SK-N-SH treated with all-trans-retinoic acid at 6 μM for 48 hours (cell line): ENCODE measurements at regions not wholly inside any gene's neighbourhood (a gene's known extent, or its start where the extent isn't known, plus 50 kb on each side); places are given as distances from the start of the nearest gene placed in this dataset.

ENCODE experiments used
- ATAC-seq: fragments of 200-7000 bp; cut with Tn5 transposase; 3 replicates; pipeline ENCODE4 v1.9.1; 2020; ENCODE audit warnings: mild to moderate bottlenecking, moderate library complexity
- ARNTL ChIP-seq: fragments of 450-650 bp; formaldehyde crosslinking; IDR thresholded peaks from 2 replicates; pipeline ENCODE4 v1.5.0; 2020; ENCODE audit warnings: low read depth, mild to moderate bottlenecking, moderate library complexity, borderline replicate concordance
- BACH2 ChIP-seq: fragments of 250-450 bp; sonication (Bioruptor Pico); IDR thresholded peaks from 2 replicates; pipeline ENCODE4 v1.9.0; 2021; ENCODE audit warnings: mild to moderate bottlenecking, borderline replicate concordance
- CREB5 ChIP-seq: fragments of 250-450 bp; sonication (Bioruptor Pico); IDR thresholded peaks from 2 replicates; pipeline ENCODE4 v1.5.1; 2020; ENCODE audit warnings: low read depth, mild to moderate bottlenecking, moderate library complexity
- CSDC2 ChIP-seq: fragments of 250-450 bp; sonication (Bioruptor Pico); IDR thresholded peaks from 2 replicates; pipeline ENCODE4 v1.5.0; 2020; ENCODE audit warnings: mild to moderate bottlenecking, moderate library complexity
- CSRNP3 ChIP-seq: fragments of 250-450 bp; sonication (Bioruptor Pico); IDR thresholded peaks from 2 replicates; pipeline ENCODE4 v1.5.1; 2021; ENCODE audit warnings: mild to moderate bottlenecking, moderate library complexity
- ESRRG ChIP-seq: fragments of 250-450 bp; sonication (Bioruptor Pico); IDR thresholded peaks from 2 replicates; pipeline ENCODE4 v1.6.1; 2021; ENCODE audit warnings: mild to moderate bottlenecking
- GLIS3 ChIP-seq: fragments of 250-450 bp; sonication (Bioruptor Pico); IDR thresholded peaks from 2 replicates; pipeline ENCODE4 v1.5.0; 2020; ENCODE audit warnings: mild to moderate bottlenecking, moderate library complexity
- ISL1 ChIP-seq: fragments of 250-450 bp; sonication (Bioruptor Pico); IDR thresholded peaks from 2 replicates; pipeline ENCODE4 v2.1.2; 2022; ENCODE audit warnings: mild to moderate bottlenecking, moderate library complexity
- OSR1 ChIP-seq: fragments of 250-450 bp; sonication (Bioruptor Pico); IDR thresholded peaks from 2 replicates; pipeline ENCODE4 v1.8.0; 2022; ENCODE audit warnings: moderate library complexity, mild to moderate bottlenecking, inconsistent platforms
- PPARA ChIP-seq: fragments of 250-450 bp; sonication (Bioruptor Pico); IDR thresholded peaks from 2 replicates; pipeline ENCODE4 v1.5.0; 2020; ENCODE audit warnings: mild to moderate bottlenecking, borderline replicate concordance
- RARB ChIP-seq: fragments of 250-450 bp; sonication (Bioruptor Pico); IDR thresholded peaks from 2 replicates; pipeline ENCODE4 v1.8.0; 2021; ENCODE audit warnings: mild to moderate bottlenecking, moderate library complexity
- SNAI2 ChIP-seq: fragments of 250-450 bp; sonication (Bioruptor Pico); IDR thresholded peaks from 2 replicates; pipeline ENCODE4 v1.5.0; 2020; ENCODE audit warnings: mild to moderate bottlenecking, moderate library complexity
- TCF4 ChIP-seq: fragments of 250-450 bp; sonication (Bioruptor Pico); IDR thresholded peaks from 2 replicates; pipeline ENCODE4 v1.8.0; 2021; ENCODE audit warnings: mild to moderate bottlenecking, moderate library complexity, borderline replicate concordance
- TOX ChIP-seq: fragments of 250-450 bp; sonication (Bioruptor Pico); IDR thresholded peaks from 2 replicates; pipeline ENCODE4 v1.8.0; 2021; ENCODE audit warnings: mild to moderate bottlenecking, moderate library complexity, borderline replicate concordance
- ZFP3 ChIP-seq: fragments of 250-450 bp; sonication (Bioruptor Pico); IDR thresholded peaks from 2 replicates; pipeline ENCODE4 v1.5.0; 2020; ENCODE audit warnings: mild to moderate bottlenecking, moderate library complexity
- ZFP30 ChIP-seq: fragments of 450-650 bp; formaldehyde crosslinking; IDR thresholded peaks from 2 replicates; pipeline ENCODE4 v1.5.0; 2022; ENCODE audit warnings: mild to moderate bottlenecking, moderate library complexity
- ZNF565 ChIP-seq: fragments of 450-650 bp; formaldehyde crosslinking; conservative IDR thresholded peaks from 2 replicates; pipeline ENCODE4 v1.5.0; 2020; ENCODE audit warnings: low read depth, mild to moderate bottlenecking, moderate library complexity
- ZNF70 ChIP-seq: fragments of 450-650 bp; formaldehyde crosslinking; IDR thresholded peaks from 2 replicates; pipeline ENCODE4 v1.5.0; 2020; ENCODE audit warnings: mild to moderate bottlenecking, moderate library complexity
- ZNF8 ChIP-seq: fragments of 450-650 bp; formaldehyde crosslinking; IDR thresholded peaks from 2 replicates; pipeline ENCODE4 v1.5.0; 2020; ENCODE audit warnings: mild to moderate bottlenecking, moderate library complexity
- TF ChIP-seq, protein P1 (sequence below): fragments of 250-450 bp; sonication (Bioruptor Pico); IDR thresholded peaks from 2 replicates; pipeline ENCODE4 v1.8.0; 2021; ENCODE audit warnings: low read depth, mild to moderate bottlenecking, moderate library complexity, borderline replicate concordance
- TF ChIP-seq, protein P2 (sequence below): fragments of 250-450 bp; sonication (Bioruptor Pico); IDR thresholded peaks from 2 replicates; pipeline ENCODE4 v1.8.0; 2020; ENCODE audit warnings: mild to moderate bottlenecking, moderate library complexity, borderline replicate concordance
- TF ChIP-seq, protein P3 (sequence below): fragments of 250-450 bp; sonication (Bioruptor Pico); IDR thresholded peaks from 2 replicates; pipeline ENCODE4 v1.5.0; 2020; ENCODE audit warnings: mild to moderate bottlenecking, moderate library complexity

GRCh38 chr14:97218274-97218673 lies 421.1 kb downstream of the VRK1 start:
- TF ChIP-seq ZNF565 (no peak), TCF4 (CRISPR knock-in tag) (no peak), RARB (CRISPR knock-in tag) (no peak), ZFP3 (CRISPR knock-in tag) (no peak), ZNF8 (CRISPR knock-in tag) (no peak), ZNF70 (CRISPR knock-in tag) (no peak), TOX (no peak), ZFP30 (CRISPR knock-in tag) (no peak), ARNTL (CRISPR knock-in tag) (no peak), GLIS3 (CRISPR knock-in tag) (no peak), CSDC2 (CRISPR knock-in tag) (no peak), SNAI2 (CRISPR knock-in tag) (no peak)
- ATAC-seq, result no peak

GRCh38 chr14:97218691-97219430 lies 421.7 kb downstream of the VRK1 start:
- ATAC-seq, result no peak
- TF ChIP-seq BACH2, result no peak
- TF ChIP-seq ZNF565, result no peak
- TF ChIP-seq CSRNP3 (CRISPR knock-in tag), result no peak
- TF ChIP-seq TOX, result no peak
- TF ChIP-seq CREB5, result no peak
- TF ChIP-seq ISL1, result no peak
- no peak for TF ChIP-seq RARB (CRISPR knock-in tag)
- TF ChIP-seq GLIS3 (CRISPR knock-in tag), result no peak
- no peak for TF ChIP-seq CSDC2 (CRISPR knock-in tag)
- TF ChIP-seq ZNF8 (CRISPR knock-in tag), result no peak
- TF ChIP-seq ESRRG, result no peak
- TF ChIP-seq, protein P1, sequence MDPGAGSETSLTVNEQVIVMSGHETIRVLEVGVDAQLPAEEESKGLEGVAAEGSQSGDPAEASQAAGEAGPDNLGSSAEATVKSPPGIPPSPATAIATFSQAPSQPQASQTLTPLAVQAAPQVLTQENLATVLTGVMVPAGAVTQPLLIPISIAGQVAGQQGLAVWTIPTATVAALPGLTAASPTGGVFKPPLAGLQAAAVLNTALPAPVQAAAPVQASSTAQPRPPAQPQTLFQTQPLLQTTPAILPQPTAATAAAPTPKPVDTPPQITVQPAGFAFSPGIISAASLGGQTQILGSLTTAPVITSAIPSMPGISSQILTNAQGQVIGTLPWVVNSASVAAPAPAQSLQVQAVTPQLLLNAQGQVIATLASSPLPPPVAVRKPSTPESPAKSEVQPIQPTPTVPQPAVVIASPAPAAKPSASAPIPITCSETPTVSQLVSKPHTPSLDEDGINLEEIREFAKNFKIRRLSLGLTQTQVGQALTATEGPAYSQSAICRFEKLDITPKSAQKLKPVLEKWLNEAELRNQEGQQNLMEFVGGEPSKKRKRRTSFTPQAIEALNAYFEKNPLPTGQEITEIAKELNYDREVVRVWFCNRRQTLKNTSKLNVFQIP (CRISPR knock-in tag), result no peak
- TF ChIP-seq PPARA (CRISPR knock-in tag), result no peak
- TF ChIP-seq OSR1 (CRISPR knock-in tag), result no peak
- TF ChIP-seq, protein P2, sequence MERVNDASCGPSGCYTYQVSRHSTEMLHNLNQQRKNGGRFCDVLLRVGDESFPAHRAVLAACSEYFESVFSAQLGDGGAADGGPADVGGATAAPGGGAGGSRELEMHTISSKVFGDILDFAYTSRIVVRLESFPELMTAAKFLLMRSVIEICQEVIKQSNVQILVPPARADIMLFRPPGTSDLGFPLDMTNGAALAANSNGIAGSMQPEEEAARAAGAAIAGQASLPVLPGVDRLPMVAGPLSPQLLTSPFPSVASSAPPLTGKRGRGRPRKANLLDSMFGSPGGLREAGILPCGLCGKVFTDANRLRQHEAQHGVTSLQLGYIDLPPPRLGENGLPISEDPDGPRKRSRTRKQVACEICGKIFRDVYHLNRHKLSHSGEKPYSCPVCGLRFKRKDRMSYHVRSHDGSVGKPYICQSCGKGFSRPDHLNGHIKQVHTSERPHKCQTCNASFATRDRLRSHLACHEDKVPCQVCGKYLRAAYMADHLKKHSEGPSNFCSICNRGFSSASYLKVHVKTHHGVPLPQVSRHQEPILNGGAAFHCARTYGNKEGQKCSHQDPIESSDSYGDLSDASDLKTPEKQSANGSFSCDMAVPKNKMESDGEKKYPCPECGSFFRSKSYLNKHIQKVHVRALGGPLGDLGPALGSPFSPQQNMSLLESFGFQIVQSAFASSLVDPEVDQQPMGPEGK (CRISPR knock-in tag), result no peak
- no peak for TF ChIP-seq SNAI2 (CRISPR knock-in tag)
- TF ChIP-seq ARNTL (CRISPR knock-in tag), result no peak
- TF ChIP-seq, all 23 proteins: peak for 0

DNA sequence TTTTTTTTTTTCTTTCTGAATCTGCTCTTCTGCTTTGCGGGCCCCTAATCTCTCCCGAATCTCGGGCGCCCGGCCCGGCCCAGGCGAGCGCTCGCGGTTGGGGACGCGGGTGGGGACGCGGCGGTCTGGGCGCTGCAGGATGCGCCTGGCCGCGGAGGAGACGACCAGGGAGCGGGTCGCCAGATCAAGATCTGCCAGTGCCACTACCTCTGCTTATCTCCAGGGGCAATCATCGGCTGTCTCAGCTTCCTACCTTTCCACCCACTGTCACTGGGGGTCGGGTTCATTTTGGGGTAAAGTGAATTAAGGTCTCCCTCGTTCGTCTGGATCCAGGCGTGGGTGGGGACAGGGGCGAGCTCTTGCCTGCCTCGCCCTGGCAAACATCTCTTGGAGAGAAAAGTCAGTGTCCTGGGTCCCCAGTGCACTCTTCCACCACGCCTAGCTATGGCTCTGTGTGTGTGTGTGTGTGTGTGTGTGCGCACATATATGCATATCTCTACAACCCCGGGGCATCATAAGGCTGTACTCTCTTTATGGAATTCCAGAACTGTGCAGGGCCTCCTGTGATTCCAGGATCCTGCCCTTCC lies 422.3 kb downstream of the VRK1 start:
- ATAC-seq, result no peak
- TF ChIP-seq, protein P3, sequence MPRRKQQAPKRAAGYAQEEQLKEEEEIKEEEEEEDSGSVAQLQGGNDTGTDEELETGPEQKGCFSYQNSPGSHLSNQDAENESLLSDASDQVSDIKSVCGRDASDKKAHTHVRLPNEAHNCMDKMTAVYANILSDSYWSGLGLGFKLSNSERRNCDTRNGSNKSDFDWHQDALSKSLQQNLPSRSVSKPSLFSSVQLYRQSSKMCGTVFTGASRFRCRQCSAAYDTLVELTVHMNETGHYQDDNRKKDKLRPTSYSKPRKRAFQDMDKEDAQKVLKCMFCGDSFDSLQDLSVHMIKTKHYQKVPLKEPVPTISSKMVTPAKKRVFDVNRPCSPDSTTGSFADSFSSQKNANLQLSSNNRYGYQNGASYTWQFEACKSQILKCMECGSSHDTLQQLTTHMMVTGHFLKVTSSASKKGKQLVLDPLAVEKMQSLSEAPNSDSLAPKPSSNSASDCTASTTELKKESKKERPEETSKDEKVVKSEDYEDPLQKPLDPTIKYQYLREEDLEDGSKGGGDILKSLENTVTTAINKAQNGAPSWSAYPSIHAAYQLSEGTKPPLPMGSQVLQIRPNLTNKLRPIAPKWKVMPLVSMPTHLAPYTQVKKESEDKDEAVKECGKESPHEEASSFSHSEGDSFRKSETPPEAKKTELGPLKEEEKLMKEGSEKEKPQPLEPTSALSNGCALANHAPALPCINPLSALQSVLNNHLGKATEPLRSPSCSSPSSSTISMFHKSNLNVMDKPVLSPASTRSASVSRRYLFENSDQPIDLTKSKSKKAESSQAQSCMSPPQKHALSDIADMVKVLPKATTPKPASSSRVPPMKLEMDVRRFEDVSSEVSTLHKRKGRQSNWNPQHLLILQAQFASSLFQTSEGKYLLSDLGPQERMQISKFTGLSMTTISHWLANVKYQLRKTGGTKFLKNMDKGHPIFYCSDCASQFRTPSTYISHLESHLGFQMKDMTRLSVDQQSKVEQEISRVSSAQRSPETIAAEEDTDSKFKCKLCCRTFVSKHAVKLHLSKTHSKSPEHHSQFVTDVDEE, result no peak
- no peak for TF ChIP-seq TOX
